NCI-H2196 (cell line): ENCODE measurements at regions not wholly inside any gene's neighbourhood (a gene's known extent, or its start where the extent isn't known, plus 50 kb on each side); places are given as distances from the start of the nearest gene placed in this dataset.

Source experiments
- DNase-seq: peaks from one replicate; lab custom pipeline; 2025; ENCODE audit not compliant: unreplicated experiment; lab: John Stamatoyannopoulos, UW

- no peak for DNase-seq
Observed at GRCh38 chr11:24311974-24312373, 184.9 kb upstream of the LUZP2 start.

DNA sequence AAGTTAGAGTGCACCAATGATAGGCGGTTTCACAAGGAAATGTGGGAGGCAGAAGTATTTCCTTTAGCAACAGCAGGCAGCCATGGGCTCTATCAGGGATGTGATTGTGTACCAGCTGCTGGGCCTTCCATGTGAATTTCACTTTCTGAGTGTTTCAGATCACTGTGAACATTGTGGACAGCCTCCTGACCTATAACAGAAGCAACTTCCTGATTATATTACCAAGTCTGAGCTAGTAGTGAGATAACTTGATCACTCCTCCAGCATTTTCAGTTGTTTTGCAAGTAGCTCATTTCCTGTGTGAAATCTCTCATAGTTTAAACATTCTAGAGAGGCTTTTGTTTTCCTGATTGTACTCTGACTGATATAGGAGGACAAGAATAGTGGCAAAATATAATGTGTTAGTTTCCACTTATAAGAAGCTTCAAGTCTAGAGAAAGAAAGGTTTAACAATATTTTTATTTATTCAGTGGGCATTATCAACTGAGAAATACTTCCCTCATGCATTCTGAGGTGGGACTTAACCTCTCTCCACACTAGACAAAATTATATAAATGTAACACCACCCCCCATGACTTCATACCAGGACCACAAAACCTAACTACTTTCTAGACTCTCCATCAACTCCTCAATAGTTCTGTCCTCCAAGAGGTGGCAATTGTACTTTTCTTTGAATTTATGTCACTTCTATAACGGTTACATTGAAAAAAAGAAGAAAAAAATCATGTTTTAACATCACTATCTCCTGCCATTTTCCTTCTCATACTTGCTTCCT, 184.2 kb upstream of the LUZP2 start:
- no peak for DNase-seq

DNA sequence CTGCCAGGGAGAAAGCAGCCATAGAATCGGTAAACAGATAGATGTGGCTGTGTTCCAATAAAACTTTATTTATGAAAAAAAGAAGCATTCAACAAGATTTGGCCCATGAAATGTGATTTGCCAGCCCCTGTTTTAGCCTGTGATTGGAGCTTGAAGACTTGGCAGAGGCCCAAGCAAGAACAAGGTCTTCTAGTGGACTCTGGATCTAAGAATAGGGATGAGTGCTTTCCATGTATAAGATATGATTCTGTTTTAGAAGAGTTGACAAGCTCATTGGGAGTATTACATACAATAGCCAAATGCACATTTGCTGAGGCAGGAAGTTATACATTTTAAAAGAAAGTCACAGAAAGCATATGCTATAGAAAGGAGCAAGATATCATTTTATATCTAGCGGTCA, 175.6 kb upstream of the LUZP2 start:
- DNase-seq: no peak

DNA sequence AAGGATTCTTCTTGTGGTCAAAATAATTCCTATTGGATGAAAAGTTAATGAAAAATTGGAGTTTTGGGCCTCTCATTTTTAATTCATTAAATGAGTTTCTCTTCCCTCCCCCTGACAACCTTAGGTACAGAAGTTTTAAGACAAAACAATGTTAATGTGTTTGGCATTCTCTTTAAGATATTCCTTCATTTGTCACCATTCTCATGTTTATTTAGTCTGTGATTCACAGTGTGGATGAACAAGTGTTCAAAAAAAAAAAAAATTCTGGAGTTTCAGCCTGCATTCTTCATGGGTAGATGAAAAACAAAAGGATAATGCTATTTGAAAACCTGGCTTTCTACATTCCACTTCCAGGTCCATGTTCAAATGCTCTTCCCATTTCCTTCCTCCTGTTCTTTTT, 172.6 kb upstream of the LUZP2 start:
- DNase-seq: no peak

GRCh38 chr11:24344222-24344621, 152.6 kb upstream of the LUZP2 start:
- DNase-seq: no peak

- no peak for DNase-seq
Observed at GRCh38 chr11:24348908-24349307, 147.9 kb upstream of the LUZP2 start.

- DNase-seq: no peak
Observed at GRCh38 chr11:24351179-24351578, 145.7 kb upstream of the LUZP2 start.

- no peak for DNase-seq
Observed at GRCh38 chr11:24356501-24356900, 140.4 kb upstream of the LUZP2 start.

GRCh38 chr11:24357620-24358410, 139.0 kb upstream of the LUZP2 start:
- no peak for DNase-seq

DNA sequence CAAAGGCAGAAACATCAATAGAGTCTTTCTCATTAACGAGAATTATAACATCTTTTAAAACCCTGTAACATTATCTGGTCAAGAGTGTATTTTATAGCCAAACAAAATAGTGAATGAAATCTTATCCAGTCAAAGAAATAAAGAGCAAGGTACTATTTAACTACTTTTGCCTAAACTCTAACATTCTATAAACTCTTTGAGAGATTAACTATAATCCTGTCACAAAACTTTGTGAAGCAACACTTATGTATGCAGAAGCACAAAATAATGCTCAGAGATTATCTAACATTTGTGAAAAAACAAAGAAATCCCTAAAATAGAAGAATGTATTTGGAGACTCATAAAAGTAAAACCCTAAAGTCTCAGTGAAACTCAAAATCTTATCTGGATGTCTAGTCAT, 124.4 kb upstream of the LUZP2 start:
- no peak for DNase-seq

DNA sequence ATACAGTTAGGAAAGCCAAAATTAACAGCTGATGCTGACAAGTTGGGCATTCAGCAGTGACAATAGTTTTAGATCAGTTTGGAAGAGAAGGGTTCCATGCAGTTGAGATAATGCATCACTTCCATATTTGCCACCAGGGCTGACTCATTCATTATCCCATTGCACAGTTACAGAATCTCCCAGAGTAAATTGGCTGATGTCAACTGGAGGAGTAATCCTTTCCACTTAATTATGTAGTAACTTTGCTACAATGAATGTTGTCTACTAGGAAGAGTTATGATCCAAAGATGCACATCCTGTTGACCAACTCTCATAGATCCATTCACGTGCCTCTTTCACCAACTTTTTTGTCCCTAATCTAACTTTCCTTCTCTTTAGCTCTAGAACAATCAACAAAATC, 123.3 kb upstream of the LUZP2 start:
- DNase-seq: no peak

DNA sequence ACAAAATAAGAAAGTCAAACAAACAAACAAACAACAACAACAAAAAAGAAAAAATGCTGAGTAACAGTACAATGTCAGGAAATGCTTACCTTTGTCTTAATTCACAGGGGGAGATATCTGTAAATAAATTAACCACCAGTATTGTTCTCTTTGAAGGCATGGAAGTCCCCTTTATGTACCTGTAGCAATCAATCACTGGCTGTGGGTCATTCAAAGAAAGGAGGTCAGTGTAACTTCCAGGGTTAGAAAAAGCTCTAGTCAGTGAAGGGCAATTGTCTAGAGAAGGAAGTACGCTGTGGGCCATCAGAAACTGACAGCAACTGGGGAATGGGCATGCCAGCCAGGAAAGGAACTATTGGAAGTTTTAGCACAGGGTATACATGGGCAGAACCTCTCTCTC, 121.5 kb upstream of the LUZP2 start:
- no peak for DNase-seq

DNA sequence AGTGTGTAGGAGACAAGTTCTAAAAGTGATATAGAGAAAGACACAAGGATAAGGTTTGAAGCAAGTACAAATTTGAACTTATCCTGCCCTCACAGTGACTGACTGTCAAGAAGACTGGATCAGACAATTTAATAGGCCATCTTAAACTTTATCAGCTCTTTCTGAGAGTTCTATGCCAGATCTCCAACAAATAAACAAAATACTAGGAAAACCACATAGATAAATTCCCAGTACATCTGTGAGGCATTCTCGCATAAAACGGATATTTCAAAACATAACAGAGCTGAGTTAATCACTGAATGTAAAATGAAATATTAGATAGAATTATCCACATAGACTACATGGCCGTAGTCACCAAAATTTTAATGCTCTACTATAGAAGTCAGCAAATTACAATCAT, 120.9 kb upstream of the LUZP2 start:
- DNase-seq: no peak

DNA sequence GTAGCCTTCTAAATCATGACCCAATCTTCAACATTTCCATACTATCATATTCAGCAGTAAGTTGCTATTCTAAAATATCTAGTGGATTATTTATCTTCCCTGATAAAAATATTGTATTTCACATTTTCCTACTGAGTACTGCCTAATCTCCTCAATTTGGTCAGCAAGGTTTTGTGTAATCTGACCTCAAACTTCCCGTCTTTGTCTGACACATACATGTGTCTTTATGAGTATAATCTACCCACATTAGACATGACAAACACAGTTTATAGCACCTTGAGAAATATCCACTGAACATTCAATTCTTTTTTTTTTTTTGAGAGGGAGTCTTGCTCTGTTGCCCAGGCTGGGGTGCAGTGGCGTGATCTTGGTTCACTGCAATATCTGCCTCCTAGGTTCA, 113.7 kb upstream of the LUZP2 start:
- no peak for DNase-seq

- no peak for DNase-seq
Observed at GRCh38 chr11:24384240-24384639, 112.6 kb upstream of the LUZP2 start.

- no peak for DNase-seq
Observed at GRCh38 chr11:24386546-24387397, 110.1 kb upstream of the LUZP2 start.

GRCh38 chr11:24389575-24389974, 107.3 kb upstream of the LUZP2 start:
- no peak for DNase-seq

DNA sequence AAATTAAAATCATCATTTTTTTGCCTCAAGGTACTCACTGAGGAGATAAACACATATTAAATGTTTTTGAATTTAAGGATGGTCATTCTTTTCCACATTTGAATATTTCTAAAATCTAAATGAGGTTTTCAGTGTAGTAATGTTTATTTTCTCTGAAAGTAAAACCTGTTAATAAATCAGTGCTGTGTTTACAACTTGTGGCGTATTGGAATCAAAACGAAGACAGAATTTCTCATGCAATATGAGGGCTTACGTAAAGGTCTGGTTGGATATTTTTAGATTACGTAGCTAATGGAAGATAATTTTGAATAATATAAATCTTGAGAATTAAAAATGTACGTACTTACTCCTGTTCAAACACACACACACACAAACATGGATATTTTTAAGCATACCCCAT, 106.8 kb upstream of the LUZP2 start:
- DNase-seq: no peak

DNA sequence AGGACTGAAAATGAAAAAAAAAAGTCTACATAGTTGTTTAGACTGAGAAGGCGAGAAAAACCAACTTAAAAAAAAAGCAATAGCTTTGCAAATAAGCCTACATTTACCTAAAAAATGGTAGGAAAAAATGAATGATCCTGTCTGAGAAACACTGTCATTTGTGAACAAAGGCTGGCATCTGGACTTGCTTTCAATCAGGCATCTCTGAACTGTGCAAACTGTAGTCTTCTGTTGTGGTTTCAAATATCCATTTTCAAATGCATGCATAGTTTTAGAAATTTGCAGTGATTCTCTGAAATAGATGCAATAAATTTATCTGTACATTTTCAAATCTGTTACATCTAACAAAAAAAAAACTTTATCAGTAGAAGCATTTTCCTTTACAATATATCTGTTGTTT, 106.1 kb upstream of the LUZP2 start:
- no peak for DNase-seq

DNA sequence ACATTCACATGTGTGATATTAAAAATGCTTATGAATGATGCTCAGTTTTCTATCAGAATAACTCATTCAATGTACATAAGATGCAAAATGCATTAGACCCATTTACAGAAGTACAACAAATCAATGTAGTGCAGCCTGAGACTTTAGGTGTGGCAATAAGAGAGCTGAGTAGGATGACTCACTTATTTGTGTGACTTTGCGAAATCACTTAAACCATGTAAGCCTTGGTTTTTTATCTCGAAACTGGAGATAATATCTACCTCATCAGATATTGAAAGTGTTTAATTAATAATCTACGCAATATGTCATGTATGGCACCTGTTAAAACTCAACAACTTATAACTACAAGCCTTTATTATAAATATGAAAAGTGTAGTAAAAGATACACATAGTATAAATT, 105.7 kb upstream of the LUZP2 start:
- DNase-seq: no peak

GRCh38 chr11:24400059-24400665, 96.7 kb upstream of the LUZP2 start:
- DNase-seq: no peak
